IMR-90 (cell line): ENCODE measurements at regions not wholly inside any gene's neighbourhood (a gene's known extent, or its start where the extent isn't known, plus 50 kb on each side); places are given as distances from the start of the nearest gene placed in this dataset.

ENCODE experiments used
- RAD21 ChIP-seq: IDR thresholded peaks from 2 replicates; pipeline ENCODE4 v1.6.1; 2012; ENCODE audit warnings: low read length, improper control_type of control experiment
- SMC3 ChIP-seq: fragments of 150-350 bp; IDR thresholded peaks from 2 replicates; pipeline ENCODE4 v1.6.1; 2016; ENCODE audit warnings: low read depth, mild to moderate bottlenecking, antibody characterized with exemption, low read length, moderate library complexity
- TF ChIP-seq, protein P1 (sequence below): fragments of 150-350 bp; IDR thresholded peaks from 2 replicates; pipeline ENCODE4 v1.6.1; 2016; ENCODE audit warnings: low read depth, mild to moderate bottlenecking, low read length, moderate library complexity, borderline replicate concordance
- TF ChIP-seq, protein P2 (sequence below): conservative IDR thresholded peaks from 2 replicates; pipeline ENCODE4 v1.5.1; 2012; ENCODE audit warnings: mild to moderate bottlenecking, low read depth, low read length, improper control_type of control experiment

DNA sequence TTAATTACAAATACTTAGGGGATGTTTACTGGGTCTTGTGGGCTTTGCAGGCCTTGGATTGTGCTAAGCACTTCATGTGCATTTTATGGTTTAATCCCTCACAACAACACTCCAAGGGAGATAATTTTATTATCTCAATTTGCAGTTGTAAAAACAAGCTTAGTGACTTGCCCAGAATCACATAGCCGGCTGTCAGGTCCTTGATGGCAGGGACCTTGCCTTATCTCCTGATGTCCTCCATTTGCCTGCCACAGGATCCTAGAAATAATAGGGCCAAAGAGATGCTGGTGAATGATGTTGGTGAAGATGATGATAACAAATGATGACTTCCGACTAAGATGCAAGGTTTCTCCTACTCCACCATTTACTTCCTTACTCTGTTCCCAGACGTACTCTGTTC, 385.4 kb downstream of the TMEM135 start:
- TF ChIP-seq, protein P1, sequence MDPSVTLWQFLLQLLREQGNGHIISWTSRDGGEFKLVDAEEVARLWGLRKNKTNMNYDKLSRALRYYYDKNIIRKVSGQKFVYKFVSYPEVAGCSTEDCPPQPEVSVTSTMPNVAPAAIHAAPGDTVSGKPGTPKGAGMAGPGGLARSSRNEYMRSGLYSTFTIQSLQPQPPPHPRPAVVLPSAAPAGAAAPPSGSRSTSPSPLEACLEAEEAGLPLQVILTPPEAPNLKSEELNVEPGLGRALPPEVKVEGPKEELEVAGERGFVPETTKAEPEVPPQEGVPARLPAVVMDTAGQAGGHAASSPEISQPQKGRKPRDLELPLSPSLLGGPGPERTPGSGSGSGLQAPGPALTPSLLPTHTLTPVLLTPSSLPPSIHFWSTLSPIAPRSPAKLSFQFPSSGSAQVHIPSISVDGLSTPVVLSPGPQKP: no peak
- TF ChIP-seq RAD21 (no peak), SMC3 (no peak)
- TF ChIP-seq, protein P2, sequence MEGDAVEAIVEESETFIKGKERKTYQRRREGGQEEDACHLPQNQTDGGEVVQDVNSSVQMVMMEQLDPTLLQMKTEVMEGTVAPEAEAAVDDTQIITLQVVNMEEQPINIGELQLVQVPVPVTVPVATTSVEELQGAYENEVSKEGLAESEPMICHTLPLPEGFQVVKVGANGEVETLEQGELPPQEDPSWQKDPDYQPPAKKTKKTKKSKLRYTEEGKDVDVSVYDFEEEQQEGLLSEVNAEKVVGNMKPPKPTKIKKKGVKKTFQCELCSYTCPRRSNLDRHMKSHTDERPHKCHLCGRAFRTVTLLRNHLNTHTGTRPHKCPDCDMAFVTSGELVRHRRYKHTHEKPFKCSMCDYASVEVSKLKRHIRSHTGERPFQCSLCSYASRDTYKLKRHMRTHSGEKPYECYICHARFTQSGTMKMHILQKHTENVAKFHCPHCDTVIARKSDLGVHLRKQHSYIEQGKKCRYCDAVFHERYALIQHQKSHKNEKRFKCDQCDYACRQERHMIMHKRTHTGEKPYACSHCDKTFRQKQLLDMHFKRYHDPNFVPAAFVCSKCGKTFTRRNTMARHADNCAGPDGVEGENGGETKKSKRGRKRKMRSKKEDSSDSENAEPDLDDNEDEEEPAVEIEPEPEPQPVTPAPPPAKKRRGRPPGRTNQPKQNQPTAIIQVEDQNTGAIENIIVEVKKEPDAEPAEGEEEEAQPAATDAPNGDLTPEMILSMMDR: no peak
